HTR-8/SVneo (cell line): ENCODE measurements at regions not wholly inside any gene's neighbourhood (a gene's known extent, or its start where the extent isn't known, plus 50 kb on each side); places are given as distances from the start of the nearest gene placed in this dataset.

Experiments
- DNase-seq: peaks from one replicate; pipeline ENCODE4 v3.0.0; 2011; ENCODE audit warnings: low spot score, mixed read lengths; ENCODE audit not compliant: insufficient read length
- FAIRE-seq: peaks from 2 replicates; lab custom pipeline; 2011; peaks lifted over from hg19 to GRCh38; lab: Jason Lieb, UNC

DNA sequence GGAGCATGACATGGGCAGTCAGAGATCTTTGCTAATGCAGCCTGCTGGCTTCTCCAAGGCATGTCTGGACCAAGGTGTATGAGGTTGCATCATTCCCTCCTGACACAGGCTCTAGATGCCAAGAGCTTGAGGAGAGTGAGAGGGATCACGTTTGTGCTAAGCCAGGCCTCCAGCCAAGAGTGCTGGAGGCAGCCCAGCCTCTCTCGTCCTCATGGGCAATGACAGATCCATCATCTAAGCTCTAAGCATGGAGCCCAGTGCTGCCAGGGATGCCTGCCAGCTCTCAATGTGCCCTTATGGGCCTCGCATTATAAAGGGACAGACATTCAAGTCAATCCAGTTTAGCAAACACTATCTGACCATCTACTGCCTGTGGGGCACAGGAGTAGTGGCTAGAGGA, 136.3 kb upstream of the VSTM2B start:
- DNase-seq, result no peak
- FAIRE-seq, result no peak

DNA sequence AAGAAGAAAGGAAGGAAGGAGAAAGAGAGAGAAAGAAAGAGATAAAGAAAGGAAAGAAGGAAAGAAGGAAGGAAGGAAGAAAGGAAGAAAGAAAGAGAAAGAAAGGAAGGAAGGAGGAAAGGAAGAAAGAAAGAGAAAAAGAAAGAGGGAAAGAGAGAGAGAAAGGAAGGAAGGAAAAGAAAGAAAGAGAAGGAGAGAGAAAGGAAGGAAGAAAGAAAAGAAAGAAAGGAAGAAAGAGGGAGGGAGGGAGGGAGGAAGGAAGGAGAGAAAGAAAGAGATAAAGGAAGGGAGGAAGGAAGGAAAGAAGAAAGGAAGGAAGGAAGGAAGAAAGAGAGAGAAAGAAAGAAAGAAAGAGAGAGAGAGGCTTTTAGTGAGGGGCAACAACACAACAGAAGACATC, 135.1 kb upstream of the VSTM2B start:
- FAIRE-seq, result no peak

DNA sequence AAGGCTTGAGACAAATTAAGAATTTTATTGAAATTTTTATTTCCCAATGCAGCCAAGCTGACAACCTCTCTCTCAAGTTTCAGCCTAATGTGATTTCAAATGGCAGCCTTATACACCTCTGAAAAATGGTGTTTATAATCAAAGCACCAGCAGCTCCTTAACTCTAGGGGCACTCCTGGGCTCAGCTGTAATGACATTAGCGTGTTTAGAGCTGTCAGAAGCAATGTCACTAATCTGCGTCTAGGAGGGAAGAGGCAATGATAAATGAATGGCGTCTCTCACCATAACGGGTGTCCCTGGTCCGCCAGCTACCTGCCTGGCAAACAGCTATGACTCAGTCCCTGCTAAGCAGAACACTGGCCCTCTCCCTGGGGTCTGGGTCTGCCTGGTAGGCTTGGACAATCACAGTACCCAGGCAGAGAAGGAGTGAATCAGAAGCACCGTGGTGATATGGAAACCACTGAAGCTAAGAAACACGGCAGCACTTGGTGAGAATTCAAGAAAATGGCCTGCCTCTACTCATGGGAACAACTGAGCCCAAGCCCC, 131.8 kb upstream of the VSTM2B start:
- DNase-seq (no peak), FAIRE-seq (no peak)

More for the DNA sequence above, 135.1 kb upstream of the VSTM2B start:
- DNase-seq, result no peak

DNA sequence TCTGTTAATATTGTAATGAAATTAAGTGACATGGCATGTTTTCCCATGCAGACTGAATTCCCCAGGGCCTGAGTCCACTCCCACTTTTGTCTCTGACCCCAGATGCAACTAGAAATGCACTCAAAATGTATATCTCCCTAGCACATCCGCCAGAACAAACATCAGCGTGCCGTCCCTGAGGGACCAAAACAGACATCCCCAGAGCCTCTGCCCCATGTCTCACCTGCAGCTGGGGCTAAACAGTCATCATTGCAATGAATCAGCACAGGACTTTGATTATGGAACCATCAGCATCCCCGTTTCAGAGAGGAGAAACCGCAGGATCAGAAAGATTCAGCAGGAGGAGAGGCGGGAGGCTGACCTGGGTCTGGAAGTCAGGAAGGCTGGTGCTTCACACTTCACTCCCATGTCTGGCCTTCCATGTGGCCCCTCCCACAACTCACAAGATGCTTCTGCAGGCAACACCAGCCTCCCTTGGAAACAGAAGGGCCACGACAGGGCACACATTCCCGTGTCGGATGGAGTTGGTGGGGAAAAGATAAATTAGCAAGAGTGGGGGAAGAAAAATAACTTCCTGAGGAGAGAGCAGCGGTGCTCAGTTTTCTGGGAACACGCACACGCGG, 130.6 kb upstream of the VSTM2B start:
- DNase-seq, result no peak
- no peak for FAIRE-seq

DNA sequence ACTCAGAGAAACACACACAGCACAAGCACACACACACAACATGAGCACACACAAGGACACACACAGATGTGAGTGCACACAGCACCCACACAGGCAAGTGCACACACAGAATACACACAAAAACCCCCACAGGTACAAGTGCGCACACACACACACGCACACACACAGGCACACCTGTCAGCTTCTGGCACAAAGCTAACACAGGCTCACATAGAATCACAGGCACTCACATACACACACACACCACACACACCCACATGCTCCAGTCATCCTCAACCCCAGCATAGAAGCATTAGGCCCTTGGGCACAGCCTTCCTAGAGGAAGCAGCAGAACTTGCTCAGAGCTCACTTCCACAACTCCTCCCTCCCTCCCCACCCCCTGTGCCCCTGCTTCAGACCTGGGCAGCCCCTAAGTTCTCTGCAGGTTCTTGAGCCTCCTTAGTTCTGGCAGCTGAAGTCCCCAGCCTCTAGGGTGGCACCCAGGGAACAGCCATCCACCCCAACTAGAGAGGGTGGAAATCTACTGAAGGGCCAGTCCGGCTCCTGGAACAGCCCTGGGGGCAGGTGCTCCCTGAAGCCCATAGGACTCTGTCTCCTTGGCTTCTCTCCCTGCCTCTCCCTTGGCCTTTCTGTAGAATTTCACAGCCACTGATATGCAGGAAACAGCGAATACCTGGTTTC, 129.9 kb upstream of the VSTM2B start:
- DNase-seq, result no peak
- no peak for FAIRE-seq

DNA sequence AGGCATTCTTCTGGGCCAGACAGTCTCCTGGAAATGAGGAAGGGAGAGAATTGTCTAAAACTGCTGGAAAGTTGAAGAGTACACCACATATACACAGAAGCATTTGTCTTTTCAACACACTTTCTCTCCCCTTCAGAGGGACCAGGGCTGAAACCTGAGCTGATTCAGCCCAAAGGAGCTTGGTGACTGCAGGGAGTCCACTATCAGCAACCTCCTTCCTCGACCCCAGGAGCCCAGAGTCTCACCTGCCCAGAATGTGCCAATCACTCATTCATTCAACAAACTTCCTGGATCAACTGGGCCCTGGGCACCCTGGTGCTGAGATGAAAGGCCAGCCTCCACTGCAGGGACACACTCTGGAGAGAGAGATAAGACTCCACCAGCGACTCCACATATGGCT, 128.9 kb upstream of the VSTM2B start:
- no peak for FAIRE-seq

DNA sequence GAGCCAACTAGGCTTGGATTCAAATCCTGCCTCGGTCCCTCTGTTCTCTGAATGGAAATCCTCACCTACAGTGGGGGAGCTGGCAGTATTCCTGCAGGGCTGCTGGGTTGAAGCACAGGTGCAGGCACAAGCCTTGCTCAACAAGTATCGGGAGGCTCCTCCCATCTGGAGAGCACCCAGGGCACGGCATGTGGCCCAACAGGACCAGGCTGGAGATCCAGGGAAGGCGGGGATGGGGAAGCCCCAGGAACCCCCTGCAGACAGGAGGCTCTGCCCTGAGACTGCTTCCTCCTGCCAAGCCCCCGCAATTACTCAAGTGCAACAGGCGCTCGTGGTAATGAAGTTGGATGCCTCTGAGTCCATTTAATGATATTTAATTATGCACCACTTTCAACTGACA, 128.0 kb upstream of the VSTM2B start:
- DNase-seq (no peak), FAIRE-seq (no peak)

More for the DNA sequence above, 128.9 kb upstream of the VSTM2B start:
- DNase-seq, result no peak

- DNase-seq (no peak), FAIRE-seq (no peak)
Observed at GRCh38 chr19:29399804-29400203, 126.0 kb upstream of the VSTM2B start.

- DNase-seq (no peak), FAIRE-seq (no peak)
Observed at GRCh38 chr19:29400917-29401711, 124.7 kb upstream of the VSTM2B start.

DNA sequence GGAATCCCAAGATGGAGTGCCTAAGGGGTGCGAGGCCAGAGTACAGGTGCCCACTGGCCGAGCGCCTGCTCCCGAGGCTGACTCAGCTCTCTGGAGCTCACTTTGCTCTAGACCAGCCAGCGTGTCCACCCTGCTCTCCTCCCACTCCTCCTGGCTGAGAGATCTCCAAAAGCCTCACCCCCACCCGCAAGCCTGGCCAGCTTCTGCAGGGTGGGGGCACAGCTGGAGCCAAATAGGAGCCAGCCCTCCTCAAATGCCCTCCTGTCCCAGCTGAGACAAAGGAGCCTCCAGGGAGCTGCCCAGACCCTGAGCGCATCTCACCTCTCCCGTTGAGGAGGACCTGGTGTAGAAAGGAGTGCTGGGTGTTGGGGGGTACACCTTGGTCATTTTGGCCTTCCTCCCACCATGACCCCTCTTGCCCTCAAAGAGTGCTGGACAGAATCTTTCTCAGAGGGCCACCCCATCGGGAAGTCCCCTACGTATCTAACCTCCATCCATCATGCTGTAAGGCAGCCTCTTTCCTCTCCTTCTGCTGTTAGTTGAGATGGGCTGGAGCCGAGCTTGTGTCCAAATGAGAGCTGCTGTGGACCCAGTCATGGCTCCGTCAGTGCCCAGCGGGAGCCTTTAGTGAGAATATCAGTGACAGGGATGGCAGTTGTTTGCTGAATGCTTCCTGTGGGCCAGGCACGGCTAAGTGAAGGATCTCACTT, 123.9 kb upstream of the VSTM2B start:
- no peak for FAIRE-seq

GRCh38 chr19:29402563-29402962, 123.2 kb upstream of the VSTM2B start:
- DNase-seq (no peak), FAIRE-seq (no peak)

More for the DNA sequence above, 123.9 kb upstream of the VSTM2B start:
- no peak for DNase-seq

GRCh38 chr19:29404015-29404414, 121.8 kb upstream of the VSTM2B start:
- DNase-seq, result no peak
- no peak for FAIRE-seq

DNA sequence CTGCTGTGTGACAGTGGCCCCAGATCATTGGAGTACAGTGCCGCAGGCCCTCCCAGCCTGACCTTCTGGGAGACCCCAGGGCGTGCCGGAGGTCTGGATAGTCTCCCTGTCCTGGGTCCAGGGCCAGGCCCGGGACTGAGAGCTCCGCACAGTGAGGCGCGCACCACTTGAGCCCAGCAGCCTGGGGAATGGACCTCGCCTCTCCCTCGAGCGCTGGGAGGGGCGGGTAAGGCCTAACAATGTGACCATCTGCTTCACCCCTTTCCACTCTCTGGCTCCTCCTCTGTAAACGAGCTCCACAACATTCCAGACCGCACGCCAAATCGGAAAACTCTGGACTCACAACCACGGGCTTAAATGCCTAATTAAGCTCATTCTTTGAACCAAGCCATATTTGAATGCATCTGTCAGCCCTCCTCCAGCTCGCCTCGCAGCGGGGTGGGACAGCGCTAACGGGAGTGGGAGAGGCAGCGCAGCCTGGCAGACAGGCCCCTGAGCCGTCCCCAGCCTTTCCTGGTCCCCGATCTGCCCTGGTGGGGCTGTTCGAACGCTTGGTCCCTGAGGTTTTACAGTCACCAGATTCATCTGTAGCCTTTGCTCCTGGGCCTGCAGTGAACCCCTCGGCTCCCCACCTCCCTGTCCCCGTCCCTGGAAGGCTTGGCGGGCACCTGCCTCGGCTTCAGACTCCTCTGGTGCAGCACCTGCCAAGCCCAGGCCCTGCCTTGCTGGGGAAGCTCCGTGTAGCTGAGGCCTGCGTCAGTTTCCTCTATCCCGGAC, 120.7 kb upstream of the VSTM2B start:
- DNase-seq (no peak), FAIRE-seq (no peak)

GRCh38 chr19:29405728-29405995, 120.1 kb upstream of the VSTM2B start:
- no peak for FAIRE-seq
- no peak for DNase-seq

- no peak for DNase-seq
- no peak for FAIRE-seq
Observed at GRCh38 chr19:29409076-29409862, 116.5 kb upstream of the VSTM2B start.

DNA sequence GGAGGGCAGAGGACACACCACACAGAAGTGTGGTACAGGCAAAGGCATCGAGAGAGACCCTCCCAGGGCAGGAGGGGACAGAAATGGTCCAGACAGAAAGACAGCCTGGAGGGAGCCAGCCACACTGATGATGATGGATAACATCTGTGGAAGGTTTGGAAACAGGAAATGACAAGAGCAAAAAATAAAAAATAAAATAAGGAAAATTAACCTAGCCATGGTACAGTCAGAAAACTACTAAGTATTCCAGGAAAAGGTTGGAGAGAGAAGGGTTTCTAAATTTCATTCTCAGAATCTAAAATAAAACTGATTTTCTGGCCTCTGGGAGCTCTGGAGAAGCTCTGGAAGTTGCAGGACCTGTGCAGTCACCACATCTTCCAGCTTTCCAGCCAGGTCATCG, 115.2 kb upstream of the VSTM2B start:
- DNase-seq, result no peak
- no peak for FAIRE-seq

DNA sequence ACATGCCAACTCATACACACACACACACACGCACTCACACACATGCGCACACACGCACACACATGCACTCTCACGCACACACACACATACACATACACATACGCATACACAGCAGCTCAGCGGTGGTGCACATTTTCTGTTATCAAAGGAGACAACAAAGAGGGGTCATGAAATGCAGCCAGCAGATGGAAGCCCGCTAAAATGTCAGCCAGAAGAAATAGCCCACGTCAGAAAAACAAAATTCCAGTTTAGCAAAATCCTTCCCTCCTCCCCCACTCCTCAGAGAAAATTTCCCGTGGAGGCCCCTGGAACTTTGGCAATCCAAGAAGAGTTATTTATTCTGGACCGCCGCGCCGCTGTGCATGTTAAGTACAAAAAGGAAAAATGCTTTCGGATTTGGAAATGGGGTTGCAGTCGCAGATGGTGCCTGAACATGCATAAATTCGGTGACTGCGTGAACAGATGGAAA, 114.6 kb upstream of the VSTM2B start:
- FAIRE-seq, result no peak

GRCh38 chr19:29413435-29413834, 112.4 kb upstream of the VSTM2B start:
- FAIRE-seq (no peak), DNase-seq (no peak)

More for the DNA sequence above, 114.6 kb upstream of the VSTM2B start:
- no peak for DNase-seq

- FAIRE-seq, result no peak
- DNase-seq, result no peak
Observed at GRCh38 chr19:29415507-29415906, 110.3 kb upstream of the VSTM2B start.
